CD4-positive, alpha-beta T cell (primary cell): ENCODE measurements at regions not wholly inside any gene's neighbourhood (a gene's known extent, or its start where the extent isn't known, plus 50 kb on each side); places are given as distances from the start of the nearest gene placed in this dataset.

Experiments used
- ATAC-seq: fragments of 200-7000 bp; cut with Tn5 transposase; one replicate; pipeline ENCODE4 v1.10.0; 2022; ENCODE audit warnings: mild to moderate bottlenecking; ENCODE audit not compliant: poor library complexity
- CTCF ChIA-PET: fragments of 350-600 bp; sonication (Branson Sonifier 250); formaldehyde crosslinking; loops from one replicate; lab custom pipeline; 2021; ENCODE audit warnings: antibody characterized with exemption, inconsistent platforms; lab: Charles Lee
- POLR2A ChIA-PET: fragments of 350-600 bp; sonication (Branson Sonifier 250); formaldehyde crosslinking; loops from one replicate; lab custom pipeline; 2021; ENCODE audit warnings: antibody characterized with exemption, inconsistent platforms; lab: Charles Lee
- DNase-seq, 14 experiments: peaks; one replicate each; pipeline ENCODE4 v3.0.0-alpha.2; 2013 to 2020; ENCODE audit warnings: mixed read lengths in 2 of 14
- H3K27ac ChIP-seq, 2 donors: one replicate each; pipeline versions ENCODE4 v1.5.1 to v1.7.0; 2013; ENCODE audit warnings: low read length in 2 of 2, low read depth in 1 of 2, mild to moderate bottlenecking in 1 of 2
- H3K27me3 ChIP-seq, 2 experiments: 1 replicate in 1 of 2; 2 replicates in 1 of 2; pipeline versions ENCODE4 v1.6.1 to v1.7.0; 2013; ENCODE audit warnings: low read length in 2 of 2, control low read depth in 1 of 2, mild to moderate bottlenecking in 1 of 2, moderate library complexity in 1 of 2; ENCODE audit not compliant: insufficient read depth in 2 of 2, control insufficient read depth in 1 of 2
- H3K36me3 ChIP-seq: one replicate; pipeline ENCODE4 v1.6.1; 2013; ENCODE audit warnings: low read length, control low read depth; ENCODE audit not compliant: insufficient read depth
- H3K4me1 ChIP-seq: one replicate; pipeline ENCODE4 v1.6.1; 2013; ENCODE audit warnings: low read length, control low read depth; ENCODE audit not compliant: insufficient read depth
- H3K4me3 ChIP-seq: one replicate; pipeline ENCODE4 v1.5.1; 2013; ENCODE audit warnings: mild to moderate bottlenecking, low read length, moderate library complexity
- H3K9me3 ChIP-seq, 2 experiments: 1 replicate in 1 of 2; 2 replicates in 1 of 2; pipeline versions ENCODE4 v1.6.1 to v1.7.0; 2013; ENCODE audit warnings: low read length in 2 of 2, mild to moderate bottlenecking in 2 of 2, control low read depth in 1 of 2, moderate library complexity in 1 of 2; ENCODE audit not compliant: control insufficient read depth in 1 of 2, insufficient read depth in 1 of 2
- H3K27ac Mint-ChIP-seq: one replicate; pipeline ENCODE4 v1.8.0; 2020; ENCODE audit warnings: mixed read lengths
- H3K27me3 Mint-ChIP-seq: one replicate; pipeline ENCODE4 v1.8.0; 2021; ENCODE audit warnings: mixed read lengths
- H3K36me3 Mint-ChIP-seq: one replicate; pipeline ENCODE4 v1.8.0; 2021; ENCODE audit warnings: low read depth, mixed read lengths
- H3K4me1 Mint-ChIP-seq: one replicate; pipeline ENCODE4 v1.8.0; 2021; ENCODE audit warnings: low read depth, mixed read lengths
- H3K4me3 Mint-ChIP-seq: one replicate; pipeline ENCODE4 v1.8.0; 2020; ENCODE audit warnings: mild to moderate bottlenecking, mixed read lengths
- H3K9me3 Mint-ChIP-seq: one replicate; pipeline ENCODE4 v1.8.0; 2020; ENCODE audit warnings: mixed read lengths
- CTCF ChIP-seq: fragments of 200-600 bp; IDR thresholded peaks from one replicate; pipeline ENCODE4 v1.8.0; 2022; ENCODE audit warnings: antibody characterized with exemption, mild to moderate bottlenecking
- intact Hi-C, 2 experiments: fragments of 100-400 bp; cut with DNase I in 1 of 2; cut with micrococcal nuclease in 1 of 2; formaldehyde crosslinking; loops; one replicate each; pipeline versions ENCODE4 v1.15.1 to v1.9.0; 2023 to 2025; cut with DNase I, micrococcal nuclease

GRCh38 chr13:94920578-94920977 is 208.2 kb upstream of the SOX21 start:
- Mint-ChIP-seq H3K36me3 (no peaks in the 10 kb centered on the region), H3K9me3 (no peaks in the 10 kb centered on the region), H3K27ac (no peak overlapping the region), H3K4me3 (no peak overlapping the region), H3K27me3 (no peaks in the 10 kb centered on the region), H3K4me1 (no peaks in the 10 kb centered on the region)
- H3K27ac ChIP-seq: no peak overlapping the region
- no peaks in the 10 kb centered on the region for H3K36me3 ChIP-seq
- intact Hi-C loops: no loop called here
- no peak for TF ChIP-seq CTCF
- CTCF ChIA-PET: no interaction called here
- POLR2A ChIA-PET: no interaction called here
- no peaks in the 10 kb centered on the region for H3K4me1 ChIP-seq
- DNase-seq (no peak), ATAC-seq (no peak)
- H3K9me3 ChIP-seq: no peaks in the 10 kb centered on the region
- H3K27me3 ChIP-seq: no peaks in the 10 kb centered on the region
- no peak overlapping the region for H3K4me3 ChIP-seq

GRCh38 chr13:94917824-94918223 is 205.5 kb upstream of the SOX21 start:
- CTCF ChIA-PET: no interaction called here
- POLR2A ChIA-PET: no interaction called here

GRCh38 chr13:94914895-94915294 is 202.6 kb upstream of the SOX21 start:
- no peak for TF ChIP-seq CTCF
- Histone ChIP-seq H3K9me3 (no peaks in the 10 kb centered on the region), H3K27ac (no peak overlapping the region), H3K4me3 (no peak overlapping the region), H3K27me3 (peaks cover 0 to 10% of the 10 kb centered on the region in 2 experiments), H3K36me3 (no peaks in the 10 kb centered on the region), H3K4me1 (no peaks in the 10 kb centered on the region)
- intact Hi-C loops: no loop called here
- ChIA-PET POLR2A (no interaction called here), CTCF (no interaction called here)
- H3K36me3 Mint-ChIP-seq: no peaks in the 10 kb centered on the region
- no peaks in the 10 kb centered on the region for H3K4me1 Mint-ChIP-seq
- no peak overlapping the region for H3K4me3 Mint-ChIP-seq
- H3K27ac Mint-ChIP-seq: no peak overlapping the region
- H3K9me3 Mint-ChIP-seq: no peaks in the 10 kb centered on the region
- ATAC-seq (no peak), DNase-seq (no peak)
- peaks cover 47% of the 10 kb centered on the region for H3K27me3 Mint-ChIP-seq

More at GRCh38 chr13:94917824-94918223, 205.5 kb upstream of the SOX21 start:
- Mint-ChIP-seq H3K4me3 (no peak overlapping the region), H3K27ac (no peak overlapping the region), H3K4me1 (no peaks in the 10 kb centered on the region), H3K27me3 (peaks cover 18% of the 10 kb centered on the region), H3K36me3 (no peaks in the 10 kb centered on the region), H3K9me3 (no peaks in the 10 kb centered on the region)
- DNase-seq: no peak
- H3K27me3 ChIP-seq: no peaks in the 10 kb centered on the region
- H3K36me3 ChIP-seq: no peaks in the 10 kb centered on the region
- no peak overlapping the region for H3K27ac ChIP-seq
- no peaks in the 10 kb centered on the region for H3K4me1 ChIP-seq
- TF ChIP-seq CTCF: no peak
- H3K4me3 ChIP-seq: no peak overlapping the region
- H3K9me3 ChIP-seq: no peaks in the 10 kb centered on the region
- intact Hi-C loops: no loop called here
- no peak for ATAC-seq
